H7 (cell line): ENCODE measurements at regions not wholly inside any gene's neighbourhood (a gene's known extent, or its start where the extent isn't known, plus 50 kb on each side); places are given as distances from the start of the nearest gene placed in this dataset.

ENCODE experiments used
- DNase-seq: peaks from one replicate; pipeline ENCODE4 v3.0.0; 2012
- H3K27me3 ChIP-seq: 2 replicates; pipeline ENCODE4 v1.6.0; 2011; ENCODE audit warnings: mild to moderate bottlenecking, low read length; ENCODE audit not compliant: control insufficient read depth, insufficient read depth
- H3K36me3 ChIP-seq: replicated peaks from 2 replicates; pipeline ENCODE4 v1.5.1; 2011; ENCODE audit warnings: low read length; ENCODE audit not compliant: control insufficient read depth, insufficient read depth
- H3K4me3 ChIP-seq: 2 replicates; pipeline ENCODE4 v1.5.1; 2011; ENCODE audit warnings: low read depth, mild to moderate bottlenecking, control low read depth, low read length, moderate library complexity; ENCODE audit not compliant: insufficient read depth

GRCh38 chr21:22871692-22872091 is 1873.5 kb downstream of the NCAM2 start:
- H3K4me3 ChIP-seq: no peak overlapping the region
- H3K36me3 ChIP-seq: no peaks in the 10 kb centered on the region
- DNase-seq: no peak
- H3K27me3 ChIP-seq: no peaks in the 10 kb centered on the region

GRCh38 chr21:22880573-22880972 is 1882.4 kb downstream of the NCAM2 start:
- DNase-seq: no peak
- H3K4me3 ChIP-seq: no peak overlapping the region
- no peaks in the 10 kb centered on the region for H3K36me3 ChIP-seq
- no peaks in the 10 kb centered on the region for H3K27me3 ChIP-seq

GRCh38 chr21:22881131-22881530 is 1882.9 kb downstream of the NCAM2 start:
- Histone ChIP-seq H3K36me3 (no peaks in the 10 kb centered on the region), H3K27me3 (no peaks in the 10 kb centered on the region), H3K4me3 (no peak overlapping the region)
- DNase-seq: no peak

GRCh38 chr21:22885079-22885478 is 1886.9 kb downstream of the NCAM2 start:
- no peaks in the 10 kb centered on the region for H3K36me3 ChIP-seq
- H3K4me3 ChIP-seq: no peak overlapping the region
- no peak for DNase-seq
- no peaks in the 10 kb centered on the region for H3K27me3 ChIP-seq

- Histone ChIP-seq H3K36me3 (no peaks in the 10 kb centered on the region), H3K27me3 (no peaks in the 10 kb centered on the region), H3K4me3 (no peak overlapping the region)
- DNase-seq: no peak
Observed at GRCh38 chr21:22885614-22886013, 1887.4 kb downstream of the NCAM2 start.

- H3K4me3 ChIP-seq: no peak overlapping the region
- H3K27me3 ChIP-seq: no peaks in the 10 kb centered on the region
- H3K36me3 ChIP-seq: no peaks in the 10 kb centered on the region
- no peak for DNase-seq
Observed at GRCh38 chr21:22889445-22889844, 1891.2 kb downstream of the NCAM2 start.

GRCh38 chr21:22890656-22891055 is 1892.4 kb downstream of the NCAM2 start:
- DNase-seq: no peak
- Histone ChIP-seq H3K36me3 (no peaks in the 10 kb centered on the region), H3K27me3 (no peaks in the 10 kb centered on the region), H3K4me3 (no peak overlapping the region)

- no peak overlapping the region for H3K4me3 ChIP-seq
- no peak for DNase-seq
- H3K27me3 ChIP-seq: no peaks in the 10 kb centered on the region
- H3K36me3 ChIP-seq: no peaks in the 10 kb centered on the region
Observed at GRCh38 chr21:22892028-22892427, 1893.8 kb downstream of the NCAM2 start.

GRCh38 chr21:22892740-22893139 is 1894.5 kb downstream of the NCAM2 start:
- Histone ChIP-seq H3K27me3 (no peaks in the 10 kb centered on the region), H3K36me3 (no peaks in the 10 kb centered on the region), H3K4me3 (no peak overlapping the region)
- DNase-seq: no peak

GRCh38 chr21:22898051-22898665 is 1899.9 kb downstream of the NCAM2 start:
- H3K27me3 ChIP-seq: no peaks in the 10 kb centered on the region
- H3K36me3 ChIP-seq: no peaks in the 10 kb centered on the region
- no peak for DNase-seq
- no peak overlapping the region for H3K4me3 ChIP-seq

GRCh38 chr21:22900490-22900889 is 1902.3 kb downstream of the NCAM2 start:
- H3K36me3 ChIP-seq: no peaks in the 10 kb centered on the region
- H3K4me3 ChIP-seq: no peak overlapping the region
- no peaks in the 10 kb centered on the region for H3K27me3 ChIP-seq
- no peak for DNase-seq

GRCh38 chr21:22903851-22904250 is 1905.6 kb downstream of the NCAM2 start:
- no peak for DNase-seq
- no peaks in the 10 kb centered on the region for H3K36me3 ChIP-seq
- no peaks in the 10 kb centered on the region for H3K27me3 ChIP-seq
- H3K4me3 ChIP-seq: no peak overlapping the region

GRCh38 chr21:22904385-22904784 is 1906.2 kb downstream of the NCAM2 start:
- Histone ChIP-seq H3K27me3 (no peaks in the 10 kb centered on the region), H3K36me3 (no peaks in the 10 kb centered on the region), H3K4me3 (no peak overlapping the region)
- DNase-seq: no peak

GRCh38 chr21:22925032-22925431 is 1926.8 kb downstream of the NCAM2 start:
- Histone ChIP-seq H3K36me3 (no peaks in the 10 kb centered on the region), H3K4me3 (no peak overlapping the region), H3K27me3 (no peaks in the 10 kb centered on the region)
- no peak for DNase-seq

- no peak overlapping the region for H3K4me3 ChIP-seq
- H3K27me3 ChIP-seq: no peaks in the 10 kb centered on the region
- H3K36me3 ChIP-seq: no peaks in the 10 kb centered on the region
- no peak for DNase-seq
Observed at GRCh38 chr21:22927469-22927868, 1929.3 kb downstream of the NCAM2 start.
